SK-N-MC (cell line): ENCODE measurements at regions not wholly inside any gene's neighbourhood (a gene's known extent, or its start where the extent isn't known, plus 50 kb on each side); places are given as distances from the start of the nearest gene placed in this dataset.

Experiments used
- EZH2 ChIP-seq: fragments of 200-600 bp; sonication (generic); IDR thresholded peaks from one replicate; pipeline ENCODE4 v1.6.1; 2017; ENCODE audit warnings: antibody characterized with exemption
- POLR2AphosphoS5 ChIP-seq: IDR thresholded peaks from 2 replicates; pipeline ENCODE4 v1.6.1; 2012; ENCODE audit warnings: mild to moderate bottlenecking, low read depth, low read length, borderline replicate concordance

DNA sequence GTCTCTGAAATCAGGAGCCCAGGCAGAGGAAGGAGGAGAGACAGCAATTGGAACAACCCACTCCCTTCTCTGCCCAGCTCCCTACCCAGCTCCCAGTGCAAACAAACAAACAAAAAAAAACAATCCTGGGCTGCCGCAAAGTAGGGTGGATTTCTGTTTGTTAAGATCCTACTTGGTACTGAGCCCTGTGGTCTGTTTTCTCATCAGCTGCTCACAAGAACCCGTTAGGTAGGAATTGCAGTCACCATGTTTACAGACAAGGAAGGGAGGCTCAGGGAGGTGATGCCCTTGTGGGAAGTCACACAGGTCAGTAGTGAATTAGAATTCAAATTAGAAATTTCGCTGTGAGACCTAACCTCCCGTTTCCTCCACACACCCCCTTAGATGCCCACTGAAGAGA is 128.8 kb upstream of the RAD23B start:
- TF ChIP-seq EZH2 (no peak), POLR2AphosphoS5 (no peak)
